Keratinocyte (primary cell): ENCODE measurements at regions not wholly inside any gene's neighbourhood (a gene's known extent, or its start where the extent isn't known, plus 50 kb on each side); places are given as distances from the start of the nearest gene placed in this dataset.

ENCODE experiments used
- CTCF ChIP-seq, 3 experiments: IDR thresholded peaks in 1 of 3; conservative IDR thresholded peaks in 1 of 3; optimal IDR thresholded peaks in 1 of 3; 2 replicates in 2 of 3; 3 replicates in 1 of 3; pipeline versions ENCODE3 to v1.5.1; 2011; ENCODE audit warnings: low read length in 3 of 3, mild to moderate bottlenecking in 3 of 3, moderate library complexity in 2 of 3, control low read depth in 1 of 3, inconsistent platforms in 1 of 3; ENCODE audit not compliant: insufficient read depth in 2 of 3; ENCODE audit errors: extremely low read depth in 1 of 3
- EZH2 ChIP-seq: IDR thresholded peaks from one replicate; pipeline ENCODE4 v1.6.1; 2012; ENCODE audit warnings: inconsistent platforms, mild to moderate bottlenecking, low read length, moderate library complexity

GRCh38 chr2:138291805-138292204 lies 209.8 kb upstream of the SPOPL start:
- TF ChIP-seq CTCF (optimal IDR thresholded peaks at IDR 0.05 in 1 of 3, IDR thresholded peaks at IDR 0.05 in 1 of 3, conservative IDR thresholded peaks at IDR 0.05 in 1 of 3; ENCODE audit: extremely low read depth in 1 of 3, insufficient read depth in 2 of 3, low read length in 3 of 3) (no peak), EZH2 (no peak)
